Fibroblast of villous mesenchyme (primary cell): ENCODE measurements at regions not wholly inside any gene's neighbourhood (a gene's known extent, or its start where the extent isn't known, plus 50 kb on each side); places are given as distances from the start of the nearest gene placed in this dataset.

Source experiments
- DNase-seq: peaks from one replicate; pipeline ENCODE4 v3.0.0-alpha.2; 2010; ENCODE audit warnings: low read depth
- H3K4me3 ChIP-seq: 2 replicates; pipeline ENCODE4 v1.5.1; 2011; ENCODE audit warnings: low read depth, mild to moderate bottlenecking, low read length
- TF ChIP-seq, protein P1 (sequence below): IDR thresholded peaks from 2 replicates; pipeline ENCODE4 v1.5.1; 2012; ENCODE audit warnings: low read depth, mild to moderate bottlenecking, low read length; ENCODE audit not compliant: insufficient read depth

DNA sequence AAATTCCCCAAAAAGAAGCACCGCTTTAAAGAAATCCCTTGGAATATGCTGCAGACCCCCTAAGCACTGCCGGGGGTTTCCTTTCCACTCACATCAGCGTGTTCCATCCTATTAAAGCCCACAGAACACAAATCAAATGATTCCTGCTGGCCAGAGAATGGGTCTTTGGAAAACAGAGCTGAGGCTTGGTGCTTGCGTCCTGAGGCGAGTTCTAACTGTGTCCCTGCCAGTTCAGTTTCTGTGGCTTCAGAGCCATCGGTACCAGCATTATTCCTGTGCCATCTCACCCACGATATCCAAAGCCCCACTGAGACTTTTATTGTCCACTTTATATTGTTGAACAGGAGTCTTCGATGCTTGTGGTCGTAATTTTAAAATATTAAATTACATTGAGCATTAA is 142.0 kb upstream of the SYT13 start:
- no peak for DNase-seq
- H3K4me3 ChIP-seq = no peak overlapping the region
- TF ChIP-seq, protein P1, sequence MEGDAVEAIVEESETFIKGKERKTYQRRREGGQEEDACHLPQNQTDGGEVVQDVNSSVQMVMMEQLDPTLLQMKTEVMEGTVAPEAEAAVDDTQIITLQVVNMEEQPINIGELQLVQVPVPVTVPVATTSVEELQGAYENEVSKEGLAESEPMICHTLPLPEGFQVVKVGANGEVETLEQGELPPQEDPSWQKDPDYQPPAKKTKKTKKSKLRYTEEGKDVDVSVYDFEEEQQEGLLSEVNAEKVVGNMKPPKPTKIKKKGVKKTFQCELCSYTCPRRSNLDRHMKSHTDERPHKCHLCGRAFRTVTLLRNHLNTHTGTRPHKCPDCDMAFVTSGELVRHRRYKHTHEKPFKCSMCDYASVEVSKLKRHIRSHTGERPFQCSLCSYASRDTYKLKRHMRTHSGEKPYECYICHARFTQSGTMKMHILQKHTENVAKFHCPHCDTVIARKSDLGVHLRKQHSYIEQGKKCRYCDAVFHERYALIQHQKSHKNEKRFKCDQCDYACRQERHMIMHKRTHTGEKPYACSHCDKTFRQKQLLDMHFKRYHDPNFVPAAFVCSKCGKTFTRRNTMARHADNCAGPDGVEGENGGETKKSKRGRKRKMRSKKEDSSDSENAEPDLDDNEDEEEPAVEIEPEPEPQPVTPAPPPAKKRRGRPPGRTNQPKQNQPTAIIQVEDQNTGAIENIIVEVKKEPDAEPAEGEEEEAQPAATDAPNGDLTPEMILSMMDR = no peak

DNA sequence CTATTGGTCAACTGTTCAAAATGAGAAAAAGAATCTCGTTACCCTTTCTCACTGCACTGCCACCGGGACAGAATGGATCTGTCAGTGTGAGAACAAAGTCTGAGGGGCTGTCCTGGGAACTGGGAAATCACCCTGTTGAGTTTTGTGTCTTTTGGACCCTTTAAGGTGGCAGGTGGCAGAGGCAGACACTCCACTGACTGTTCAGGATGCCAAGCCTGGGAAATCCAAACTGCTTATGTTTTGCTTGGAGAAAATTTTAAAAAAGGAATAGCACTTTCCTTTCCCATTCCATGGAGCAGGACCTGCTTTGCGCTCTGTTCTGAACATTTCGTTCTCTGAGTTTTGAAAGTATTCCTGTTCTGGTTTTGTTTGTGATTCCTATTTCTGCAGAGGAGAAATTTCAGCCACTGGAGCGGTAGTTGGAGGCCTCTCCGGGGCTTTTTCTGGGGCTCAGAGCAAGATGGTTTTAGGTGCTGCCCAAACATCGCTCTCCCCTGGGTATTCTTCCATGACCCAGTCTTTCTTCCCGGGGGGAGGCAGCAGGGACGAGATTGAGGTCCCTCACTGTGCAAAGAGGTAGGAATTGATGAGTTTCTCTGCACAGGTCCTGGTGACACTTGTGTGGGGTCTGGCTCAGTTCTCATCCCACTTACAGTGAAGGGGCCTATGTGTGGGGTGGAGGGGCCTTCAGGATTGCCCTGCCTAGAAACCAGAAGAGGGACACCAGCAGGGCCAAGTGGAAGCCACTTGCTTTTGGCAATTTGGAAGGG is 138.5 kb upstream of the SYT13 start:
- DNase-seq = no peak
- TF ChIP-seq, protein P1 = no peak
- no peak overlapping the region for H3K4me3 ChIP-seq

DNA sequence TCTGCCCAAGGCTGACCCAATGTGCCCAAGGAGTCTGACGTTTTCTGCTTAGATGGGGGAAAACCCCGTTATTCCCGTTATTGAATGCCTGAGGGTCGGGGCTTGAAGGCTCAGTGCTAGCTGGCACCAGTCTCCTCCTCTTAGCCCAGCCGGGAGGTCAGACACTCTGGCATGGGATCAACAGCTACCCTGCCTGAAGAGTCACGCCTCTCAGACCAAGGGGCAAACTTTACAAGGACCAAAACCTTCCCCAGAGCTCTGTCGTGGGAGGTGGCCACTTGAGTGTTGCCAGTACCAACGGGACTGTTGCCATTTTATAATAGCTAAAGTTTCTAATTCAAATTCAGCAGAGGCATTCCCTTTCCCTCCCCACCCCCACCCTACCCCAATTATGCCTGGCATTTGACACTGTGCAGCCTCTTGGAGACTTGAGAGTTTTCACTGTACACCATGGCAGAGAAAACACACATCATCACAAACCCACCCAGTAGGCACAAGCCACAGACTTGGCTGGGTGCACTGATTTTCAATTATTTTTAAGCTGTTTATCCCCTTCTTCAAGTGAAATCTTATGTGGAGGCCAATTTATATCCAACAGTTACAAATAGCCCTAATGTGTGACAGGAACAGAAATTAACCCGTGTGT is 137.5 kb upstream of the SYT13 start:
- H3K4me3 ChIP-seq = no peak overlapping the region
- TF ChIP-seq, protein P1 = no peak
- DNase-seq = no peak

DNA sequence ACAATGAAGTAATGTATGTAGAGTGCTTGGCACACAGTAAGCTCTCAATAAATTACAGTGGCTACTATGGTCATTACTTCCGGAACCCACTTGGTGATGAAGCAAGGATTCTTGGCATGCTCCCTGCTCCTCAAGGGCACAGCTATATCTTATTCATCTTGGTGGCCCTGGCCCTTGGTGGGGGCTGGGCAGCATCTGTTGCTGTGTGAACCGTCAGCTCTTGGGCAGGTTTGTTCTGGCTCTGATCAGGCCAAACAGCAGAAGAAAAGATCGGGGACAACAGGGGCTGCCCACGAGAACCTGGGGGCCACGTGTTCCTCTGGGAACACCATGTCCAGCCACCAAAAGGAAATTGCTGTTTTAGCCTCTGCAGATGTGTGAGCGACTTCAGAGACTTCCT is 136.9 kb upstream of the SYT13 start:
- H3K4me3 ChIP-seq = no peak overlapping the region
- TF ChIP-seq, protein P1 = no peak
- DNase-seq = no peak

DNA sequence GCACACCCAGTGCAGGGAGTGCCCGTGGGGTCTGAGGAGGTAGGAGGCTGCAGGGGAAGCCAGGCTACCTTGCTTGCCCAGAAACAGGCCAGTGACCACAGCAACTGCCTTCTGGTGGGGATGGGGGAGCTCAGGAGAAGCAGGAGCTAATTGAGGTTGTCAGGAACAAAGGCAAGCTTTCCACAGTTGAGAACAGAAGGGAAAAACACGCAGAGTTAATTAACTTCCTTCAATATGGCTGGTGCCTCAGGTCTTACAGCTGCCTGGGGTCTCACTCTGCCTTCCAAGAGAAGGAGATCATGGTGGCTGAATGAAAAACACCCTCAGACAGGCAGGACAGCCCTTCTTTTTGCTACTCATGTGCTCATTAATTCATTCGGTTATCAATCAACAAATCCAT is 127.9 kb upstream of the SYT13 start:
- TF ChIP-seq, protein P1 = no peak
- DNase-seq = no peak
- no peak overlapping the region for H3K4me3 ChIP-seq

DNA sequence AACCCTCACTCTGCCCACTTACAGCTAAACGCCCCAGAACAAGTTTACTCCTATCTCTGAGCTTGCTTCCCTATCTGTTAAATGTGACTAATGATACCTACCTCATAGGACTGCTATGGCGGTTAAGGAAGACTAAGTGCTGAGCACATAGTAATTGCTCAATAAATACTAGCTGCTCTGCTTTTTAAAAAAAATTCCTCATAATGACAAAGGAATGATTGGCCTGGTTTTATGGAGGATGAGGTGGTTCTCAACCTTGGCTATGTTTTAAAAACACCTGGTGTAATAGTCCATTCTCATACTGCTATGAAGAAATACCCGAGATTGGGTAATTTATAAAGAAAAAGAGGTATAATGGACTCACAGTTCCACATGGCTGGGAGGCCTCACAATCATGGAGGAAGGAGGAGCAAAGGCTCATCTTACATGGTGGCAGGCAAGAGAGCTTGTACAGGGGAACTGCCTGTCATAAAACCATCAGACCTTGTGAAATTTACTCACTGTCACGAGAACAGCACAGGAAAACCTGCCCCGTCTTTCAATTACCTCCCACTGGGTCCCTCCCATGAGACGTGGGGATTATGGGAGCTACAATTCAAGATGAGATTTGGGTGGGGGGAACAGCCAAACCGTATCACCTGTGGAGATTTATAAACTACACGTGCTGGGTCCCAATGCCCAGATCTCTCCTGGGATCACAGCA is 127.2 kb upstream of the SYT13 start:
- TF ChIP-seq, protein P1 = no peak
- no peak overlapping the region for H3K4me3 ChIP-seq
- no peak for DNase-seq
